ENCODE measurements at regions not wholly inside any gene's neighbourhood (a gene's known extent, or its start where the extent isn't known, plus 50 kb on each side); places are given as distances from the start of the nearest gene placed in this dataset.

GRCh38 chr16:26993963-26994362 is 72.8 kb upstream of the C16orf82 start:
- no peak for DNase-seq

DNA sequence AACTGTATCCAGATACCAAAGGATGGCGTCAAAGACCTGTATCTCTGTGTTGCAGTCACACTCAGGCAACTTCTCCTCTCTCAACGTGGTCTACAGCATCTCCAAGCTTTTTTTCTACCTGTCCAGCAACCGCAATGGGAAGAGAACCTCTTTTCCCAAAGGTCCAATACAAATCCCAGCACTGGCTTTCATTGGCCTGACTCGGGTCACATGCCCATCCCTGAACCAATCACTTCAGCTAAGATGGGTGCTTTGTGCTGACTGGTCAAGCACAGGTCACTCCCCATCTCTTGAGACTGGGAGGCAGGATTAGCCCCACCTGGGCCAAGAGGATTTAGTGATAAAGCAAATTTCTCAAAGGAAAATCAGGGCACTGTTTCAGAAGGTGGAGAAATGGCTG is 71.2 kb upstream of the C16orf82 start:
- DNase-seq: no peak

- DNase-seq: no peak
These were observed 61.3 kb upstream of the C16orf82 start for GRCh38 chr16:27005386-27005785.
